GM12874 (cell line): ENCODE measurements at regions not wholly inside any gene's neighbourhood (a gene's known extent, or its start where the extent isn't known, plus 50 kb on each side); places are given as distances from the start of the nearest gene placed in this dataset.

ENCODE experiments used
- CTCF ChIP-seq: IDR thresholded peaks from 2 replicates; pipeline ENCODE4 v1.5.1; 2011; ENCODE audit warnings: low read depth, mild to moderate bottlenecking, control low read depth, low read length, moderate library complexity; ENCODE audit not compliant: insufficient read depth

GRCh38 chr4:181776264-181777054, 466.7 kb upstream of the TENM3 start:
- no peak for TF ChIP-seq CTCF

GRCh38 chr4:181777518-181777917, 465.7 kb upstream of the TENM3 start:
- TF ChIP-seq CTCF = no peak

GRCh38 chr4:181784881-181785280, 458.3 kb upstream of the TENM3 start:
- TF ChIP-seq CTCF = no peak

GRCh38 chr4:181792641-181793040, 450.6 kb upstream of the TENM3 start:
- no peak for TF ChIP-seq CTCF

- TF ChIP-seq CTCF = no peak
These were observed 450.1 kb upstream of the TENM3 start for GRCh38 chr4:181793096-181793495.

GRCh38 chr4:181796502-181796901, 446.7 kb upstream of the TENM3 start:
- TF ChIP-seq CTCF = no peak

GRCh38 chr4:181798536-181798935, 444.7 kb upstream of the TENM3 start:
- no peak for TF ChIP-seq CTCF
